ENCODE measurements at regions not wholly inside any gene's neighbourhood (a gene's known extent, or its start where the extent isn't known, plus 50 kb on each side); places are given as distances from the start of the nearest gene placed in this dataset.
A peak's percentile ranks its signal among the peaks of the same experiment; 100 is the strongest.

DNA sequence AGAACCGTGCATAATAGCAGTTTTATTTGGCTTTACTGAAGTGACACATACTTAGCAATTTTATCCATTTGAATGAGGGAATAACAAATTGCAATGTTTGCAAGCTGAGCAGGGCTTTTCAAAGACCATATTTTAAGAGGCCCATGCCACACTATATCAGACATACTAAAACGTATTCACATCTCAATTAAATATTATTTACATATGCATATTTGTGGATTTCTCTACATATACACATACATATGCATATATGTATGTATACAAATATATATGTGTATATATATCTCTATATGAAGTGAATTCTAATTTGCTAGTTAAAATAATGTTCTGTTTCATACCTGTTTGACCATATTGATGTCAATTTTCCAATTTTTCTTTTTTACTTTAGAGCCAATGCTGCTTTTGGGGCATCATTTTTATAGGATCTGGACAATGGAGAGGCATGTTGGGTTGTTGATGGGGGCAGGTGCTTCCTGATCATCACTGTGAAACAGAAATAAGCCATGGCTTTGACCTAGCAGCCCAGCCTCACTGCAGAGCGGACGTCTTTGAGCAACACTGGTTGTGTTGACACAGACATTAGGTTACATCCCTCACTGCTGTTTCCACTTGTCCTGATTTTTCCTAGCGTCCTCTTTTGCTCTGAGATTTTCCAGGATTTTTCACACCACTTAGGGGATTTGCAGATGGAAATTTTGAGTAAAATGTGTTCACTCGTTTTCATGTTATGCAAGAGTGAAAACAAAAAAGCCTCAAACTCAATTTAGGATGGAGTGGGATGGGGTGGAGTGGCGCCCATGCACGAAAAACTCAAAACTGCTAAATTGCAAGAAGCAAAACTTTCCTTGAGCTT is 56.9 kb downstream of the RDH14 start:
- no peak for DNase-seq (ENCODE audit: low spot score)

DNA sequence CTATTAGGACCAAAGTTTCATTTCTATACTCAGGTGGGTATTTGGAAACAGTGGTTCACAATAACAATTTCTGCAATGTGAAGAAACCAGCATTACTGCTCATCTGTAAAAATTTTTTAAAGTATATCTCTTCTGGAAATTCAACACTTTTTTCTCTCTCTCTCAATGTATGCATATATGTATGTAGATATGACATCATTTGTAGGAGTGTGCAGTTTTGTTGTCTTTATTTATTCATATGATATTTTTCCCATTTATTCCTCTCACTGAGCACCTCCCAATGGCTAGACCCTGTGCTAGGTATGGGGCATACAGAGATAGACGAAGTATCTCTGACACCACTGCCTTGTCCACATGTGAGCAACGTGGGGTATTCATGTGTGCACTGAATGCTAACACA is 58.3 kb downstream of the RDH14 start:
- no peak for DNase-seq (ENCODE audit: low spot score)

DNA sequence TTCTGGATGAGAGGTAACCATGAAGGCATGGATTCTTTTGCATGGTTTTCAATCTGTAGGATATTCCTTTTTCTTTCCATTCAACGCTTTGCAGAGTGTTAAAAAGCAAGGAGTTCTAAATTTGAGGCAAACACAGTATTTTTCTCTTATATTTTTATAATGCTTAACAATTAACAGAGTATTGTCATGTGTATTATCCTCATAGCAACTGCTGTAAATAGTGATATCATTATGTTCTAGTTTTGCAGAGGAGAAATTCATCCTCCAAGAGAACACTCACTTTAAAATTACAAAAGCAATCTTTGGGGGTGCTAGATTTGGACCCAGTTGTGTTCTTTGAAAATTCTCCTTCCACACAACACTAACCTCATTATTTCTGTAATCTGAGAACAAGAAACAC is 58.7 kb downstream of the RDH14 start:
- no peak for DNase-seq (ENCODE audit: low spot score)

DNA sequence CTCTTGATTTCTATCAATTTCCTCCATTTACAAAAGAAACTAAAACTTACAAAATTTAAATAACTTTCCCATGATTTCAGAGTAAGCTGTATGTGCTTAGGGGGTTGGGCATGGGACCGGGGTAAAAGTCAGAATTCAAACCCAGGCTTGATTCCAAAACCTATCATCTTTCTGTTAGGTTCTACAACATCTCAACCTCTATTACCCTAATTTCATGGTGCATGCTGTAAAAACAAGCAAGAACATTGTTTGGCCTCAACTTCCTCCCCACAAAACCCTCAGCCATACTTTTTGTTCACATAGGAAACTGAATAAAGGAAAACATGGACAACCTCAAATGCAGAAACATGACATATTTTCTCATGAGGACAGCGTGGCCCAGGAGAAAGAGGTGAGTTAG is 59.3 kb downstream of the RDH14 start:
- DNase-seq (ENCODE audit: low spot score): no peak

DNA sequence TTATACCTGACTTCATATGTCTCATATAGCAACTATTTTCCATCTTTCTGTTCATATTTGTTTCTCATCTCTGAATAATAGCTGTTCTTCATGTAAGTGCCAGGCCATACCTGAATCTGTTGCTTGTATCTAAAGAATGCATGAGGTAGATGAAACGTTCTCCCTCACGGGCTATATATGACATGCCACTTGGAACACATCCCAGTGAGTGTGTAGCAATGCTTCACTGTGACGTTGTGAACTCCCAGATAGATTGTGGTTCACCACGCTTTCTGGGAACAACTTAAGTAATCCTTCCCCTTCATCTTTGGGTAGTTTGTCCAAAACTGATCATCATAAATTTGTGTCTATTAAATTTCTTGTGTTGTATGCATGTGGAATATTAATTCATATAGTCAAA is 60.1 kb downstream of the RDH14 start:
- DNase-seq (ENCODE audit: low spot score): no peak

DNA sequence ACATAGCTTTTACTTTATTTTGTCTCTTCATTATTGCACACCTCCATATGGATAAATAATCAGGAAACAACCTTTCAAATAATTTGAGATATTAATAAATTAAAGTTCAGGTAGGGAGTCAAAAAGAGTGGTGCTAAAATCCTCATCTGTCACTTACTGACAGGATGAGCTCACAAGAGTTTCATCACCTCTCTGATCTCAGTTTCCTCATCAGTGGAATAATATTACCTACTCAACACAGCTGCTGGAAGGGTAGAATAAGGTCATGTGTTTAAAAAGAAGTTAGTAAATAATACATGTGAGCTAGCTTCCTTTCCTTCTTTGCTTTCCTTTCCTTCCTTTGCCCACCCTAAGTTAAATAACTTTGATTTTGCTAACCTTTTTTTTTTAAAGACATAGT is 61.9 kb downstream of the RDH14 start:
- DNase-seq (ENCODE audit: low spot score): no peak

DNA sequence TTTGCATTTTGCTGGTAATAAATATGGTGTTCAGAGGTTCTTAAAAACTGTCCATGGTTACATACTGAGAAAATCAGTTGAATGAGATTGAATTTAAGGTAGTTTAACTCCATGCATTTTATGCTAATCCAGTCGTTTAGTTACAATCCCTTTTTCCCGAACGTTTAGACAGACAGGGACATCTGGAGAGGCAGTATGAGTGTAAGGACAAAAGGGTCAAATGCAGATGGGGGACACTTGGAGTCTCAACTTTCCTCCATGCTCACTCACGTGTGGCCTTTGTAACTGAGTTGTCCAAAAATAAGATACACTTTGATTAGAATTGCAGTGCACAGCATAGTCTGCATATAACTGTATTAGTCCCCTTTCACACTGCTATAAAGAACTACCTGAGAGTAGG is 63.9 kb downstream of the RDH14 start:
- no peak for DNase-seq (ENCODE audit: low spot score)

DNA sequence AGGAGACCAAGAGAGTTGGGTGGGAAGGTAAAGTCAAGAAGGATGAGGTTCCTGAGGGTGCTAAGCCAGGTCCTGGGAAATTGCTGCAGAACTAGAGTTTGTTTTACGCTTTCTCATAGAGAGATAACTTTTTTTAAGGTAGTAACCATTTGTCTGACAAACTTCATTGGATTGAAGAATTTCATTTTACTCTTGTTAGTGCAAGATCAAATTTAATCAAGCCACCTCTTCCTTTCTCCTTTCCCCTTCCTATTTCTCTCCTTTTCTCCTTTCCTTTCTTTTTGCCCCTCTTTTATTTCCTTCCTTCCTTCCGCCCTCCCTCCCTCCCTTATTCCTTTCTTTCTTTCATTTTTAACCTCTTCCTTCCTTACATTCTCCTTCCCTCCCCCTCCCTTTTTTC is 65.4 kb downstream of the RDH14 start:
- DNase-seq (ENCODE audit: low spot score): no peak

DNA sequence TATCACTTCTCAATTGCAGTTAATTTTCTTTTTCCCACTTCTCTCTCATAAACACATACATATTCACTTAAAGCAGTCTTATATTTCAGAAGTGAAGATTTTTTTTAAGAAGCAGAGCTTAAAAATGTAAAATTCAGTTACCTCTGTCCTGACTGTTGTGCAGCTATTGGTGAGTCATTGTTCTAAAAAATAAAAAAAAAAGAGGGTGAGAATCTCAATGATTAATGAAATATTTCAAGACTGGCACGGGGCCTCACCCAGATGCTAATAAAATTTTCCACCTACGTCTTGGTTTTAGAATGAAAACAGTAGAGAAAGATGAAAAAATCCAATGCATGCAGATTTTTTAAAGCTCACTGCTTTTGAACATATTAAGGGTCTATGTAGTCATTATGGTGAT is 67.7 kb downstream of the RDH14 start:
- DNase-seq (ENCODE audit: low spot score): no peak

DNA sequence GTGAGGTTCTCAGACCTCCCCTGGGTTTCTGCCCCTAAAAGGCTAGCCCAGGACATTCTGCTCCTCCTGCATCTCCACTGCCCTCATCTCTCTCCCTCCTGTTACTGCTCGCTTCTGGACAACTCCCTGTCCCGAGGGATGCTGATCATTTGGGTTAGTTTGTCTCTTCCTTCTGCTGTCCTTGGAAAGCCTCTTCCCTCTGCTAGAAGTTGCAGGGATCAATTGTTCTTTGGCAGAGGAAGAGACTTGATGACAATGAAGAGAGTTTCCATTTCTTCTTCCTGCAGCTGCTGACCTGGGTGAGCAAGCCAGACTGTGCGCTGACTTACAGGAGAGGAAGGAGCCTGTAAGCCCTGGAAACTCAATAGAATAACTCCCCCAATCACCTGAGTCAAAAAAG is 68.9 kb downstream of the RDH14 start:
- DNase-seq (ENCODE audit: low spot score): no peak

DNA sequence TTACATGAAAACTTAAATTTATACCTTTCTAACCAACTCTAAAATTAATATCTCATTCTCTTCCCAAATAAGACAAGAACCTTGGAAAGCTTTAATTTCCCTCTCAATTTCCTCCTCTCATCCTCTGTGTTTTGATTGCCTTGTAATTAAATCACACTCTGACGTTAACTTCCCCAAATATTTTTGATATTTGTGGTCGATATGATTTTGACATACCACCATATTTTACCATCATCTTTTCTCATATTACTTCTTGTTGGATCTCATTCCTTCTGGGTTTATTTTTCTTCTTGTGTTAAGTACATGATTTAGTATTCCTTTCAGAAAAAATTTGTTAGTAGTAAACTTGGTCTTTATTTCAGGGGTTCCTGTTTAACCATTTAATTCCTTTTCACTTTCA is 69.6 kb downstream of the RDH14 start:
- DNase-seq (ENCODE audit: low spot score): no peak

DNA sequence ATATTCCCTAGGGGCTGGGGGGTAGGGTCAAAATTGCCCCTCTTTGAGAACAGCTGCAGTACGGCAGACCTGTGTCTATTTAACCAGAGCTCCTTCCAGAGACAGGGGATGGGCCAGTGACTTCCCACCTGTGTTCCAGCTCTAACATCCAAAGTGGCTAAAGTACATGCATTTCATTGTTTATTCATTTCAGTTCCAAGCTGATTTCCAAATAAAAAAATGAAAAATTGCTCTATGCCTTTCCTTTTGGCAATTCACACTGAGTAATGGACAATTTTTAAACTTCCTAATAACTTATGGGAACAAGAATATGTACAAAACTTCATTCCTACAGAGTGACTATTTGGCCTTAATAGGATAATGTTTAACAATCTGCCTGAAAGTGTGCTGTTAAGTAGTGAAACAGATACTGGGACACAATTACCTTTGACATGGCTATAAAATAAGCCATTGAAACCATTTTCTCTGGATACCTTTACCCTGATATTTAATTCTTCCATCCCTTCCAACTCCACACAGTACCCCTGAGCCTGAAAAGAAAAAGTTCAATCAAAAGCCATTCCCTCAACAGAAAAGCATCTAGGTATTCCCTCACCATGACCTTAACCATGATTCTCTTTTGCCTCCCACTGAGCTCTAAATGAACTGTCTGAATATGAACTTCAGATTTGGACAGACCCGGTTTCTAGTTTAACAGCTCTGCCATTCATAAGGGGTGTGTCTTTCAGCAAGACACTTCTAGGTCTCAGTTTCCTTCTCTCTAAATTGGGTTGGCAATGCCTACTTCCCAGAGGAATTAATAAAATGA is 73.1 kb downstream of the RDH14 start:
- no peak for DNase-seq (ENCODE audit: low spot score)

DNA sequence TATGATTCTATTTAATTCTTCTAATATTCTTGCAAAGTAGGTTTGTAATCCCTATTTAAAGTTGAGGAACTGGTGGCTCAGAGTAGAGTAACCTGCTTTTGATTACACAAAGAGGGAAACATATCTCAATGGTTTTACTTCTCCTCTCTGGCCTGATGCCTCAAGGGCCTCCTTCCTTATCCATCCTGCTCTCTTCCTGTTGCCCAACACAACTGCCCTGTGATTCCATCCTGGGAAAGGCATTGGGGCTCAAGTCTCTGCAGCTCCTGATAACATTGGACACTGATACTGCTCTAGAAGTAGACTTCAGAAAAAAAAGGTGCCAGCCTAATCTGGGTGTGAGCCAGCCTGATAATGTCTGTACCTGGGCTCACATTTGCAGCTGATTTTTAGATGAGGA is 75.8 kb downstream of the RDH14 start:
- no peak for DNase-seq (ENCODE audit: low spot score)

DNA sequence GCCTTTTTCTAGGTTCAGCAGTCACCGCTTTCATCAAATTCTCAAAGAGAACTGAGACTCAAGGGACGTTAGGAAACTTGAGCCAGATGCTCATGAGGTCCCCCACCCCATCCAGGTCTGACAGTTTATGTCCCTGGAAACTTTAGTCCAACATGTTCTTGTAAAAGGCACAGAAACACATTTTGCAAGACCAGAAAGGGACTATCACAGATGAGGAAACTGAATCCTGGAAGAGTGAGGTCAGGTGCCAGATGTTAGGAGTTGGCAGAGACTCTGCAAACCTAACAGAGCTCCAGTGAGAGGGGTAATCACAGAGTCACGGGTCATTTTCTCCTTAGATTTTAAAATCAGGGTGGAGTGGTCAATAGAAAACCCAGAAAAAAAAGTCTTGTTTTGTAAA is 76.6 kb downstream of the RDH14 start:
- no peak for DNase-seq (ENCODE audit: low spot score)

DNA sequence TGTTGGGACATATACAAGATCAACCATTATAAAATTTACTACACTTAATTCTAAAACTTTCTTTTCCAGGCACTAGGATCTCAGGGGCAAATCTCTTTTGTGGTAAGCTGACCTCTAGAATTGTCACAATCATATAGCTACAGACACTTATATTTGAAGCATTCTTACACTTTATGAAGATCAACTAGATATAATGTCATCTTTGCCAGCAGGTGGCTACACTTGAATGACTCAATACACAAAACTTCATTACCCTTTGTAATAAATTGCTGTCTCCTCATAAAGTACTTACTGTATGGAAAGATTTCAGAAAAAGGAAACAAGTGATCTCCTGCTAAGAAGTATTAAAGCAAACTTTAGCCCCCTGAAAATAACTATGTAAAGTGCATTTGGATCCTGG is 77.8 kb downstream of the RDH14 start:
- DNase-seq (ENCODE audit: low spot score): no peak

DNA sequence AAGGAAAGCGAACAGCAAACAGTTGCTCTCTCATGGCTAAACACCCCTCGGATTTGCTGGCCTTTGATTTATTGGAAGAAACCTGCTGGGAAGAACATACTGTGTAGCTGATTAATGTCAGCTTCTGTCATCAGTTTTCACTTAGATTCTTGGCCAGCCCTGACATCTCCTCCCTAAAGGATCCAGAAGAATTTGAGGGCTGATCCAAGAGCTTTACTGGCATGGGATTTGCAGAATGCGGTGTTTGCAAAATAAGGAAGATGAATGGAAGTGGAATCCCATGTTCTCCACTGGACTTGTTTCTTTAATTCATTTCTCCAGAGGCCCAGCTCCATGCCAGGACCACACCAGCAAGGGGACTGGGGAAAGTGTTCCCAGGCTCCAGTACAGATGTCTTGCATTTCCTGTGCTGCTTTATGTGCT is 80.5 kb downstream of the RDH14 start:
- no peak for DNase-seq (ENCODE audit: low spot score)

DNA sequence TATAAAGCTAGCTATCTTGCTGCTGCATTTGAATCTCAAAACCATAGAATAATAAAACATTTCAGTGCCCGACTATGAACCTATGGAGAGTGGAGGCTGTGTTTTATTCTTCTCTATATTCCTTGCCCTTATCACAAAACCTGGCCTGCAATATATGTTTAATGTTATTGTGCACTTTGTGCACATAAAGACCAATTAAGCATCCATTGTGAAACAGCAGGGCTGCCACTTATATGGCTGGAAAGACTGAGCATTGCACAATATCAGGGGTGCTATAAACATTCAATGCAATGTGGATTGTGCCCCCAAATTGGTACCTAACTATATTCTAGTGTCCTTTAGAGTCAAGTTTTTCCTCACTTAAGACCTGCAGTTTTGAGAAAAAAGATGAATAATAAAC is 83.2 kb downstream of the RDH14 start:
- DNase-seq (ENCODE audit: low spot score): no peak

DNA sequence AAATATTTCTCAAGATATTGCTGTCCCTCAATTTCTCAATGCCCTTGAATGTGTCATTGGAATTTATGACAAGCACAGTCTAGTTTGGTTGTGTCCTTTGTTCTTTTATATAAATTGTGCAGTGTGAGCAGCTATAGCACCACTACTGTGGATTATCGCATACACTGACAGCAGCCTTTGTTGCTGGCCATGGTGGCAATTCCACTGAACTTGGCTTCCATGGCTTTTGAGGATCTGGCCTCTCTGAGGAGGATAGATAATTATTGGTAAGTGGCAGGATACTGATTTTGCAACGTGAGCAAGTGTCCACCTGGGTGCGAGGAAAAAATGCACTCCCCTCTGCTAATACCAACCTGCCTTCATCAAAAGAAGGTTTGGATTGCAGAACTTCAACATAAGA is 84.0 kb downstream of the RDH14 start:
- DNase-seq (ENCODE audit: low spot score): no peak

DNA sequence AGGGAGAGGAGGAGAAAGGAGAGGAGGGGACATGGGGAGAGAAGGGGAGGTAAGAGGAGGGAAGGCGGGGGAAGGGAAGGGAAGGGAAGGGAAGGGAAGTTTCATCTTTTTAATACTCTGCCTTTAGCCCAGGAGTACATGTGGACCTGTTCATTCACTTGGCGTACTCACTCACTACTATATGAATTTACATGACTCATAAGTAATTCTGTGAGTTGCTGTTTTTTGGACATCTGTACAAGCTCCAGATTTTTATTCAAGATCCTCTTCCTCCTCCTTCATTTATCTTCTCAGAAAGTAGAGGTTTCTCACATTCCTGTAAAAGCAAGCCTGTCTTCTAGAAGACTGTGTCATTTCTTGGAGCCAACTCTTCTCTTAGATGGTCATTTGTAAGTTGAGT is 84.6 kb downstream of the RDH14 start:
- DNase-seq (ENCODE audit: low spot score): no peak

DNA sequence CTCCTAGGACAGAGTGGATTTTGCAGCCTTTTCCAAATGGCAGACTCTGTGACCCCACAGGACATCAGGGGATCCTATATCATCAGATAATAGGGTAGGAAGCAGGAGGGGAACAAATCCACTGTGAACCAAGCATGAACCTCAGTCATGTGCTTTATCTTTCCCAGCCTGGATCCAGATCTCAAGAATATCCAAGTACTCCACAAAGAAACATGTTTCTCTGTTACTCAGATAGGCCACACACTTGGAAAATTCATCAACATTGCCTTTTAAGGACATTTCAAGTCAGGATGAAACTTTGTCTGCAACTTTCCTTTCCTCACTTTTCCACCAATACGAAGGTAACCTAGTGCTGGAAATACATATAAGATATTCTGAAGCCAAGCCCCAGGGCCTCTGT is 85.8 kb downstream of the RDH14 start:
- no peak for DNase-seq (ENCODE audit: low spot score)

DNA sequence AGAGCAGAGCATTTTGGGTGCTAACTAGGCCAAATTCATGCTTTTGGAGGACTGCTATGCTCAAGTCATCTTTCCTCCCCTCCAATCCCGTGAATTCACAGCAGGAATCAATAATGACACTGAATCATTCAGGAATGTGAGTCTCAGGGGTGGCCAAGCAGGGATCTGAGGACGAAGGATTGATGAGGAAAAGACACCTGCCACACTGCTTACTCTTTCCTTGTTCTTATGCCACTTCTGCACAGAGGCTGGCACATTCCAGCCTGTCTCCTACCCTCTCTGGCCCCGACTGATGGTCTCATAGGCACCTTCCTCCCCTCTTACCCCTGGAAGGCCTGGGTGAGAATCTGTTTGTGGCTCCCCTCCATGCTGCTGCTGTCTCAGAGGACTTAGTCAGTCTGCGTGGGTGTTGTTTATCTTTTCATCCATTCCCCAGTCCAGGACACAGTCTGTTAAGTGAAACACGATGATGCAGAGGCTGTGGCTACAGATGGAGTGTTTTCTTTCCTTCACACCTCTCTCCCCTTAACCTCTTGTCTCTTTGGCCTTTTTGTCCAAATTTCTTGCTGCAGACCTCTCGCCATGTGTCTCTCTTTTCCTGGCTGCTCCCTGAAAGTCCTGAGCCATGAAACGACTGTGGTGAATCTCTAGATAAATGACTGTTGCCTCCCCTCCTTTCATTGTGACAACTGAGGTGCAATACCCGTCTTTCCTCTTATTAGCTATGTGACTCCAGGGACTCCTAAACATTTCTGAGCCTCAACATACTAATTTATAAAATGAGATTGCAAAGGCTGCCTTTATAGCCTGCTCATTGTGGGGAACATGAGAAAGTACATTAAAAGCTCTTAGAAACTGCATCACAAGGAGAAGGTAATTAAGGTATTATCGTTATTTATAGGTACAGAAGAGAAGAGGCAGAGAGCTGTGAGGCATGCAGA is 86.9 kb downstream of the RDH14 start:
- DNase-seq (ENCODE audit: low spot score): peak; percentile 60

DNA sequence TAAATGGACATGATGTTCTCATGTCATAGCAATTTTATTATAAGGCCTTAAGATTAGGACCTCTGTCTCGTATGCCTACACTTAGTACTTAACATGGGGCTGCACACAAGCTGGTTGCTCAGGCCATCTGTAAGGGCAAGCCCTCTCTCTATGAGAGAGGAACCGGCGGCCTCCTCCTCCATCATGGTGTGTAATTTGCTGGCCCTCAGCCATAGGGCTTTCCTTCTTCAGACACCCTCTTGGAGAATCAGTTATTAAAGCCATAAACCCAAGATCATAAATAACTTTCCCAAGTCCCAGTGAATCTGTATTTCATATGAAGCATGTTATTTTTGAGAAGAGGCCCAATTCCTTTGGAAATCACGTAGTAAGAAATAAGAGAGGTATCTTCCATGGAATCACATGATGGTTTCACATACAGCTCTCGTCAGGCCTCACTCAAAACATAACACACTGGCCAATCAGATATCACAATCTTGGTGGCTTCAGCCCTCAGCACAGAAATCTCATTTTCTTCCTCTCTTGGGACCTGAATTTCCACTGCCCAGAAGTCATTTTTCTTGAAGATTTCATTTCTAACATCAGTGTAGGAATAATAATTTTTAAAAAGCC is 92.6 kb downstream of the RDH14 start:
- no peak for DNase-seq (ENCODE audit: low spot score)
